GM23338 (cell line): ENCODE measurements at regions not wholly inside any gene's neighbourhood (a gene's known extent, or its start where the extent isn't known, plus 50 kb on each side); places are given as distances from the start of the nearest gene placed in this dataset.

ENCODE experiments used
- ATAC-seq: fragments of 200-7000 bp; cut with Tn5 transposase; 3 replicates; pipeline ENCODE4 v1.9.1; 2020
- DNase-seq: peaks from one replicate; pipeline ENCODE4 v3.0.0-alpha.2; 2015; ENCODE audit warnings: low spot score
- H2AFZ ChIP-seq: fragments of 200-600 bp; sonication (generic); 2 replicates; pipeline ENCODE4 v1.8.0; 2016; ENCODE audit warnings: antibody characterized with exemption, mild to moderate bottlenecking, moderate library complexity
- H3F3A ChIP-seq: fragments of 200-600 bp; sonication (generic); replicated peaks from 2 replicates; pipeline ENCODE4 v1.8.0; 2017; ENCODE audit warnings: antibody characterized with exemption, mixed run types, low read depth
- H3K27ac ChIP-seq: fragments of 200-600 bp; sonication (generic); 2 replicates; pipeline ENCODE4 v1.6.1; 2016; ENCODE audit warnings: low read depth
- H3K27me3 ChIP-seq: fragments of 200-600 bp; sonication (generic); 2 replicates; pipeline ENCODE4 v1.8.0; 2016; ENCODE audit warnings: mild to moderate bottlenecking, mixed run types, moderate library complexity; ENCODE audit not compliant: insufficient read depth
- H3K36me3 ChIP-seq: fragments of 200-600 bp; sonication (generic); 2 replicates; pipeline ENCODE4 v1.8.0; 2016; ENCODE audit warnings: mild to moderate bottlenecking; ENCODE audit not compliant: insufficient read depth
- H3K4me1 ChIP-seq: fragments of 200-600 bp; sonication (generic); 2 replicates; pipeline ENCODE4 v1.8.0; 2016; ENCODE audit warnings: mild to moderate bottlenecking, moderate library complexity; ENCODE audit not compliant: insufficient read depth
- H3K4me2 ChIP-seq: fragments of 200-600 bp; sonication (generic); 2 replicates; pipeline ENCODE4 v1.7.1; 2017; ENCODE audit warnings: mixed run types
- H3K4me3 ChIP-seq: fragments of 200-600 bp; sonication (generic); 2 replicates; pipeline ENCODE4 v1.6.1; 2016; ENCODE audit warnings: mixed run types
- H3K79me2 ChIP-seq: fragments of 200-600 bp; sonication (generic); replicated peaks from 2 replicates; pipeline ENCODE4 v1.8.0; 2017; ENCODE audit warnings: mild to moderate bottlenecking; ENCODE audit not compliant: insufficient read depth
- H3K9me2 ChIP-seq: fragments of 200-600 bp; sonication (generic); 2 replicates; pipeline ENCODE4 v1.8.0; 2017; ENCODE audit not compliant: insufficient read depth
- H4K20me1 ChIP-seq: fragments of 200-600 bp; sonication (generic); replicated peaks from 2 replicates; pipeline ENCODE4 v1.8.0; 2017; ENCODE audit warnings: mild to moderate bottlenecking; ENCODE audit not compliant: insufficient read depth
- H3K27ac Mint-ChIP-seq: 2 replicates; pipeline ENCODE4 v1.8.0; 2020; ENCODE audit warnings: inconsistent platforms, mild to moderate bottlenecking, moderate library complexity, mixed read lengths
- H3K27me3 Mint-ChIP-seq: 3 replicates; pipeline ENCODE4 v1.8.0; 2022; ENCODE audit warnings: low read depth, mild to moderate bottlenecking, moderate library complexity, mixed read lengths, inconsistent platforms; ENCODE audit not compliant: insufficient read depth, poor library complexity
- H3K36me3 Mint-ChIP-seq: 3 replicates; pipeline ENCODE4 v1.8.0; 2021; ENCODE audit warnings: low read depth, mild to moderate bottlenecking, inconsistent platforms, moderate library complexity, mixed read lengths
- H3K4me1 Mint-ChIP-seq: 3 replicates; pipeline ENCODE4 v1.8.0; 2020; ENCODE audit warnings: mild to moderate bottlenecking, inconsistent platforms, mixed read lengths
- H3K4me3 Mint-ChIP-seq: 3 replicates; pipeline ENCODE4 v1.8.0; 2021; ENCODE audit warnings: moderate library complexity, mild to moderate bottlenecking, inconsistent platforms, mixed read lengths
- H3K9me3 Mint-ChIP-seq: 3 replicates; pipeline ENCODE4 v1.8.0; 2020; ENCODE audit warnings: moderate library complexity, mild to moderate bottlenecking, inconsistent platforms, mixed read lengths
- CREB1 ChIP-seq: fragments of 250-450 bp; sonication (Bioruptor Pico); IDR thresholded peaks from 2 replicates; pipeline ENCODE4 v1.5.0; 2020; ENCODE audit warnings: low read depth, mild to moderate bottlenecking, moderate library complexity
- EZH2 ChIP-seq: fragments of 200-600 bp; sonication (generic); IDR thresholded peaks from one replicate; pipeline ENCODE4 v1.8.0; 2017; ENCODE audit warnings: antibody characterized with exemption, mild to moderate bottlenecking, low read depth; ENCODE audit not compliant: unreplicated experiment
- EZH2phosphoT487 ChIP-seq: fragments of 200-600 bp; sonication (generic); IDR thresholded peaks from one replicate; pipeline ENCODE4 v1.8.1; 2018; ENCODE audit warnings: antibody characterized with exemption; ENCODE audit not compliant: unreplicated experiment
- NANOG ChIP-seq: IDR thresholded peaks from 2 replicates; pipeline ENCODE4 v1.6.1; 2016; ENCODE audit warnings: antibody characterized with exemption, borderline replicate concordance
- POLR2AphosphoS5 ChIP-seq: IDR thresholded peaks from 2 replicates; pipeline ENCODE4 v1.6.1; 2016; ENCODE audit warnings: antibody characterized with exemption, low read depth
- STAT1 ChIP-seq: IDR thresholded peaks from one replicate; pipeline ENCODE4 v1.6.1; 2016; ENCODE audit warnings: antibody characterized with exemption; ENCODE audit not compliant: unreplicated experiment
- ZNF114 ChIP-seq: fragments of 250-450 bp; sonication (Bioruptor Pico); IDR thresholded peaks from 2 replicates; pipeline ENCODE4 v1.5.0; 2020; ENCODE audit warnings: mild to moderate bottlenecking, moderate library complexity
- TF ChIP-seq, protein P1 (sequence below), 2 experiments: fragments of 200-600 bp in 1 of 2; sonication (generic) in 1 of 2; conservative IDR thresholded peaks; 2 replicates each; pipeline versions ENCODE4 v1.5.1 to v1.6.1; 2016 to 2017; ENCODE audit warnings: antibody characterized with exemption in 2 of 2, low read depth in 2 of 2, mild to moderate bottlenecking in 2 of 2, moderate library complexity in 1 of 2
- TF ChIP-seq, protein P2 (sequence below): IDR thresholded peaks from one replicate; pipeline ENCODE4 v1.6.1; 2018; ENCODE audit warnings: antibody characterized with exemption; ENCODE audit not compliant: unreplicated experiment
- TF ChIP-seq, protein P3 (sequence below): fragments of 250-450 bp; sonication (Bioruptor Pico); IDR thresholded peaks from 2 replicates; pipeline ENCODE4 v1.5.0; 2020; ENCODE audit warnings: mild to moderate bottlenecking, moderate library complexity
- TF ChIP-seq, protein P4 (sequence below): IDR thresholded peaks from 2 replicates; pipeline ENCODE4 v1.6.1; 2016; ENCODE audit warnings: antibody characterized with exemption

DNA sequence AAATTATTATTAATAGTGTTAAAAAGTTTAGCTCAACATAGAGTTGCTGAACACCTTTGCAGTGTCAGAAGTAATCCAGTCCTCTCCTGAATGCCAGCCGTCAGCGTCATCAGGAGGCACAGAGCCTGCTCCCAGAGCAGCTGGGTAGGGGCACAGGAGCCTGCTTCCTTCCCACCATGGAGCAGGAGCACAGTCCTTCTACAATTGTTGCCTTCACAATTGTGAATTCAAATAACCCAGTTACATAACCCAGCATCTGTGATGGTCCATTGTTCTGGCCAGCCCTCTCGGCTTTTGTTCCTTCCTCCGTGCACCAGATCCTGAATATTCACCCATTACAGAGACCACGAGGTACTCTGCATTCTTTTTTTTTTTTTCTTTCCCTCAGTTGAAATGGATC, 393.9 kb upstream of the MAF start:
- Mint-ChIP-seq H3K4me3 (no peak overlapping the region), H3K9me3 (no peaks in the 10 kb centered on the region; the same call in 2 of the 3 replicates), H3K36me3 (no peaks in the 10 kb centered on the region), H3K27ac (no peak overlapping the region), H3K4me1 (peaks cover 22% of the 10 kb centered on the region), H3K27me3 (peaks cover 2% of the 10 kb centered on the region)
- Histone ChIP-seq H3K4me2 (no peak overlapping the region), H3K79me2 (no peaks in the 10 kb centered on the region), H3K27ac (0 out of 2 replicates have a peak overlapping the region, but pooled peaks have one; percentile 12), H4K20me1 (no peaks in the 10 kb centered on the region), H2AFZ (peak overlapping the region; percentile 85; the same call in 1 of the 2 replicates), H3K4me1 (peaks cover 19% of the 10 kb centered on the region), H3F3A (0 out of 2 replicates have a peak, but pooled peaks cover 3% of the 10 kb centered on the region), H3K4me3 (no peak overlapping the region), H3K9me2 (peaks cover 24% of the 10 kb centered on the region), H3K27me3 (no peaks in the 10 kb centered on the region), H3K36me3 (no peaks in the 10 kb centered on the region)
- TF ChIP-seq NANOG, result no peak
- TF ChIP-seq CREB1 (CRISPR knock-in tag), result no peak
- no peak for TF ChIP-seq EZH2
- TF ChIP-seq, protein P1, sequence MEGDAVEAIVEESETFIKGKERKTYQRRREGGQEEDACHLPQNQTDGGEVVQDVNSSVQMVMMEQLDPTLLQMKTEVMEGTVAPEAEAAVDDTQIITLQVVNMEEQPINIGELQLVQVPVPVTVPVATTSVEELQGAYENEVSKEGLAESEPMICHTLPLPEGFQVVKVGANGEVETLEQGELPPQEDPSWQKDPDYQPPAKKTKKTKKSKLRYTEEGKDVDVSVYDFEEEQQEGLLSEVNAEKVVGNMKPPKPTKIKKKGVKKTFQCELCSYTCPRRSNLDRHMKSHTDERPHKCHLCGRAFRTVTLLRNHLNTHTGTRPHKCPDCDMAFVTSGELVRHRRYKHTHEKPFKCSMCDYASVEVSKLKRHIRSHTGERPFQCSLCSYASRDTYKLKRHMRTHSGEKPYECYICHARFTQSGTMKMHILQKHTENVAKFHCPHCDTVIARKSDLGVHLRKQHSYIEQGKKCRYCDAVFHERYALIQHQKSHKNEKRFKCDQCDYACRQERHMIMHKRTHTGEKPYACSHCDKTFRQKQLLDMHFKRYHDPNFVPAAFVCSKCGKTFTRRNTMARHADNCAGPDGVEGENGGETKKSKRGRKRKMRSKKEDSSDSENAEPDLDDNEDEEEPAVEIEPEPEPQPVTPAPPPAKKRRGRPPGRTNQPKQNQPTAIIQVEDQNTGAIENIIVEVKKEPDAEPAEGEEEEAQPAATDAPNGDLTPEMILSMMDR (conservative IDR thresholded peaks at IDR 0.05; ENCODE audit: low read depth in 2 of 2), result no peak
- TF ChIP-seq, protein P2, sequence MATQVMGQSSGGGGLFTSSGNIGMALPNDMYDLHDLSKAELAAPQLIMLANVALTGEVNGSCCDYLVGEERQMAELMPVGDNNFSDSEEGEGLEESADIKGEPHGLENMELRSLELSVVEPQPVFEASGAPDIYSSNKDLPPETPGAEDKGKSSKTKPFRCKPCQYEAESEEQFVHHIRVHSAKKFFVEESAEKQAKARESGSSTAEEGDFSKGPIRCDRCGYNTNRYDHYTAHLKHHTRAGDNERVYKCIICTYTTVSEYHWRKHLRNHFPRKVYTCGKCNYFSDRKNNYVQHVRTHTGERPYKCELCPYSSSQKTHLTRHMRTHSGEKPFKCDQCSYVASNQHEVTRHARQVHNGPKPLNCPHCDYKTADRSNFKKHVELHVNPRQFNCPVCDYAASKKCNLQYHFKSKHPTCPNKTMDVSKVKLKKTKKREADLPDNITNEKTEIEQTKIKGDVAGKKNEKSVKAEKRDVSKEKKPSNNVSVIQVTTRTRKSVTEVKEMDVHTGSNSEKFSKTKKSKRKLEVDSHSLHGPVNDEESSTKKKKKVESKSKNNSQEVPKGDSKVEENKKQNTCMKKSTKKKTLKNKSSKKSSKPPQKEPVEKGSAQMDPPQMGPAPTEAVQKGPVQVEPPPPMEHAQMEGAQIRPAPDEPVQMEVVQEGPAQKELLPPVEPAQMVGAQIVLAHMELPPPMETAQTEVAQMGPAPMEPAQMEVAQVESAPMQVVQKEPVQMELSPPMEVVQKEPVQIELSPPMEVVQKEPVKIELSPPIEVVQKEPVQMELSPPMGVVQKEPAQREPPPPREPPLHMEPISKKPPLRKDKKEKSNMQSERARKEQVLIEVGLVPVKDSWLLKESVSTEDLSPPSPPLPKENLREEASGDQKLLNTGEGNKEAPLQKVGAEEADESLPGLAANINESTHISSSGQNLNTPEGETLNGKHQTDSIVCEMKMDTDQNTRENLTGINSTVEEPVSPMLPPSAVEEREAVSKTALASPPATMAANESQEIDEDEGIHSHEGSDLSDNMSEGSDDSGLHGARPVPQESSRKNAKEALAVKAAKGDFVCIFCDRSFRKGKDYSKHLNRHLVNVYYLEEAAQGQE, result no peak
- no peak for TF ChIP-seq ZNF114
- TF ChIP-seq STAT1, result no peak
- TF ChIP-seq POLR2AphosphoS5, result no peak
- TF ChIP-seq, protein P3, sequence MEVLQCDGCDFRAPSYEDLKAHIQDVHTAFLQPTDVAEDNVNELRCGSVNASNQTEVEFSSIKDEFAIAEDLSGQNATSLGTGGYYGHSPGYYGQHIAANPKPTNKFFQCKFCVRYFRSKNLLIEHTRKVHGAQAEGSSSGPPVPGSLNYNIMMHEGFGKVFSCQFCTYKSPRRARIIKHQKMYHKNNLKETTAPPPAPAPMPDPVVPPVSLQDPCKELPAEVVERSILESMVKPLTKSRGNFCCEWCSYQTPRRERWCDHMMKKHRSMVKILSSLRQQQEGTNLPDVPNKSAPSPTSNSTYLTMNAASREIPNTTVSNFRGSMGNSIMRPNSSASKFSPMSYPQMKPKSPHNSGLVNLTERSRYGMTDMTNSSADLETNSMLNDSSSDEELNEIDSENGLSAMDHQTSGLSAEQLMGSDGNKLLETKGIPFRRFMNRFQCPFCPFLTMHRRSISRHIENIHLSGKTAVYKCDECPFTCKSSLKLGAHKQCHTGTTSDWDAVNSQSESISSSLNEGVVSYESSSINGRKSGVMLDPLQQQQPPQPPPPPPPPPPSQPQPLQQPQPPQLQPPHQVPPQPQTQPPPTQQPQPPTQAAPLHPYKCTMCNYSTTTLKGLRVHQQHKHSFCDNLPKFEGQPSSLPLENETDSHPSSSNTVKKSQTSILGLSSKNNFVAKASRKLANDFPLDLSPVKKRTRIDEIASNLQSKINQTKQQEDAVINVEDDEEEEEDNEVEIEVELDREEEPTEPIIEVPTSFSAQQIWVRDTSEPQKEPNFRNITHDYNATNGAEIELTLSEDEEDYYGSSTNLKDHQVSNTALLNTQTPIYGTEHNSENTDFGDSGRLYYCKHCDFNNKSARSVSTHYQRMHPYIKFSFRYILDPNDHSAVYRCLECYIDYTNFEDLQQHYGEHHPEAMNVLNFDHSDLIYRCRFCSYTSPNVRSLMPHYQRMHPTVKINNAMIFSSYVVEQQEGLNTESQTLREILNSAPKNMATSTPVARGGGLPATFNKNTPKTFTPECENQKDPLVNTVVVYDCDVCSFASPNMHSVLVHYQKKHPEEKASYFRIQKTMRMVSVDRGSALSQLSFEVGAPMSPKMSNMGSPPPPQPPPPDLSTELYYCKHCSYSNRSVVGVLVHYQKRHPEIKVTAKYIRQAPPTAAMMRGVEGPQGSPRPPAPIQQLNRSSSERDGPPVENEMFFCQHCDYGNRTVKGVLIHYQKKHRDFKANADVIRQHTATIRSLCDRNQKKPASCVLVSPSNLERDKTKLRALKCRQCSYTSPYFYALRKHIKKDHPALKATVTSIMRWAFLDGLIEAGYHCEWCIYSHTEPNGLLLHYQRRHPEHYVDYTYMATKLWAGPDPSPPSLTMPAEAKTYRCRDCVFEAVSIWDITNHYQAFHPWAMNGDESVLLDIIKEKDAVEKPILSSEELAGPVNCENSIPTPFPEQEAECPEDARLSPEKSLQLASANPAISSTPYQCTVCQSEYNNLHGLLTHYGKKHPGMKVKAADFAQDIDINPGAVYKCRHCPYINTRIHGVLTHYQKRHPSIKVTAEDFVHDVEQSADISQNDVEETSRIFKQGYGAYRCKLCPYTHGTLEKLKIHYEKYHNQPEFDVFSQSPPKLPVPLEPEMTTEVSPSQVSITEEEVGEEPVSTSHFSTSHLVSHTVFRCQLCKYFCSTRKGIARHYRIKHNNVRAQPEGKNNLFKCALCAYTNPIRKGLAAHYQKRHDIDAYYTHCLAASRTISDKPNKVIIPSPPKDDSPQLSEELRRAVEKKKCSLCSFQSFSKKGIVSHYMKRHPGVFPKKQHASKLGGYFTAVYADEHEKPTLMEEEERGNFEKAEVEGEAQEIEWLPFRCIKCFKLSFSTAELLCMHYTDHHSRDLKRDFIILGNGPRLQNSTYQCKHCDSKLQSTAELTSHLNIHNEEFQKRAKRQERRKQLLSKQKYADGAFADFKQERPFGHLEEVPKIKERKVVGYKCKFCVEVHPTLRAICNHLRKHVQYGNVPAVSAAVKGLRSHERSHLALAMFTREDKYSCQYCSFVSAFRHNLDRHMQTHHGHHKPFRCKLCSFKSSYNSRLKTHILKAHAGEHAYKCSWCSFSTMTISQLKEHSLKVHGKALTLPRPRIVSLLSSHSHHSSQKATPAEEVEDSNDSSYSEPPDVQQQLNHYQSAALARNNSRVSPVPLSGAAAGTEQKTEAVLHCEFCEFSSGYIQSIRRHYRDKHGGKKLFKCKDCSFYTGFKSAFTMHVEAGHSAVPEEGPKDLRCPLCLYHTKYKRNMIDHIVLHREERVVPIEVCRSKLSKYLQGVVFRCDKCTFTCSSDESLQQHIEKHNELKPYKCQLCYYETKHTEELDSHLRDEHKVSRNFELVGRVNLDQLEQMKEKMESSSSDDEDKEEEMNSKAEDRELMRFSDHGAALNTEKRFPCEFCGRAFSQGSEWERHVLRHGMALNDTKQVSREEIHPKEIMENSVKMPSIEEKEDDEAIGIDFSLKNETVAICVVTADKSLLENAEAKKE (CRISPR knock-in tag), result no peak
- TF ChIP-seq, protein P4, sequence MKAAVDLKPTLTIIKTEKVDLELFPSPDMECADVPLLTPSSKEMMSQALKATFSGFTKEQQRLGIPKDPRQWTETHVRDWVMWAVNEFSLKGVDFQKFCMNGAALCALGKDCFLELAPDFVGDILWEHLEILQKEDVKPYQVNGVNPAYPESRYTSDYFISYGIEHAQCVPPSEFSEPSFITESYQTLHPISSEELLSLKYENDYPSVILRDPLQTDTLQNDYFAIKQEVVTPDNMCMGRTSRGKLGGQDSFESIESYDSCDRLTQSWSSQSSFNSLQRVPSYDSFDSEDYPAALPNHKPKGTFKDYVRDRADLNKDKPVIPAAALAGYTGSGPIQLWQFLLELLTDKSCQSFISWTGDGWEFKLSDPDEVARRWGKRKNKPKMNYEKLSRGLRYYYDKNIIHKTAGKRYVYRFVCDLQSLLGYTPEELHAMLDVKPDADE, result no peak
- no peak for TF ChIP-seq EZH2phosphoT487
- ATAC-seq, result peak; percentile 25; the same call in 2 of the 3 replicates
- DNase-seq, result no peak
